Kidney (tissue), 13 donors: ENCODE measurements at regions not wholly inside any gene's neighbourhood (a gene's known extent, or its start where the extent isn't known, plus 50 kb on each side); places are given as distances from the start of the nearest gene placed in this dataset.

Source experiments
- DNase-seq, 5 donors: peaks; one replicate each; pipeline ENCODE4 v3.0.0-alpha.2; 2013 to 2020
- FAIRE-seq: peaks from 2 replicates; lab custom pipeline; 2012; peaks lifted over from hg19 to GRCh38; lab: Jason Lieb, UNC
- H3K27ac ChIP-seq, 2 donors: one replicate each; pipeline ENCODE4 v1.7.0; 2013; ENCODE audit warnings: low read depth in 2 of 2, low read length in 2 of 2, inconsistent platforms in 1 of 2
- H3K27me3 ChIP-seq: one replicate; pipeline ENCODE4 v1.7.1; 2013; ENCODE audit warnings: low read length, inconsistent platforms; ENCODE audit not compliant: control insufficient read depth, insufficient read depth
- H3K36me3 ChIP-seq, 3 donors: one replicate each; pipeline versions ENCODE4 v1.7.0 to v1.7.1; 2013; ENCODE audit warnings: low read length in 3 of 3, control low read depth in 1 of 3, inconsistent platforms in 1 of 3; ENCODE audit not compliant: insufficient read depth in 3 of 3, control insufficient read depth in 2 of 3
- H3K4me1 ChIP-seq, 3 donors: one replicate each; pipeline versions ENCODE4 v1.7.0 to v1.7.1; 2013; ENCODE audit warnings: low read length in 3 of 3, inconsistent platforms in 1 of 3, low read depth in 1 of 3; ENCODE audit not compliant: control insufficient read depth in 2 of 3, insufficient read depth in 2 of 3
- H3K4me3 ChIP-seq, 3 donors: one replicate each; pipeline versions ENCODE4 v1.7.0 to v1.8.1; 2013; ENCODE audit warnings: low read length in 3 of 3, control low read depth in 1 of 3, inconsistent platforms in 1 of 3
- H3K9ac ChIP-seq, 3 donors: one replicate each; pipeline versions ENCODE4 v1.7.0 to v1.7.1; 2013; ENCODE audit warnings: low read length in 3 of 3, control low read depth in 1 of 3, inconsistent platforms in 1 of 3
- H3K9me3 ChIP-seq, 3 donors: one replicate each; pipeline versions ENCODE4 v1.7.0 to v1.7.1; 2013; ENCODE audit warnings: low read length in 3 of 3, control low read depth in 1 of 3, inconsistent platforms in 1 of 3; ENCODE audit not compliant: control insufficient read depth in 2 of 3, insufficient read depth in 1 of 3
- CTCF ChIP-seq: IDR thresholded peaks from 3 replicates; pipeline ENCODE4 v1.5.1; 2012; ENCODE audit warnings: mild to moderate bottlenecking, moderate library complexity, borderline replicate concordance; ENCODE audit not compliant: insufficient read depth; ENCODE audit errors: extremely low read depth
- intact Hi-C: fragments of 100-400 bp; cut with DNase I; formaldehyde crosslinking; loops from one replicate; pipeline ENCODE4 v1.11.1; 2022
- donor health status: control.
- donor health status: control.
- donor health status: control.
- donor health status: control.
- donor health status: control.
- donor health status: DM: yes; HTN: yes; CAD: no.
- donor health status: Normal renal cell carcinoma (clear cell type).

GRCh38 chr4:185868983-185869382 lies 57.0 kb upstream of the SORBS2 start:
- no peaks in the 10 kb centered on the region for H3K4me1 ChIP-seq
- intact Hi-C loops = no loop called here
- no peaks in the 10 kb centered on the region for H3K36me3 ChIP-seq
- no peak overlapping the region for H3K4me3 ChIP-seq
- H3K9ac ChIP-seq = no peak overlapping the region
- H3K9me3 ChIP-seq = no peaks in the 10 kb centered on the region
- no peak for TF ChIP-seq CTCF
- no peak overlapping the region for H3K27ac ChIP-seq
- DNase-seq (no peak), FAIRE-seq (no peak)
- H3K27me3 ChIP-seq = no peaks in the 10 kb centered on the region

- DNase-seq (no peak), FAIRE-seq (no peak)
- TF ChIP-seq CTCF = no peak
- Histone ChIP-seq H3K9ac (no peak overlapping the region), H3K4me3 (no peak overlapping the region), H3K36me3 (no peaks in the 10 kb centered on the region), H3K4me1 (no peaks in the 10 kb centered on the region), H3K9me3 (no peaks in the 10 kb centered on the region), H3K27ac (no peak overlapping the region), H3K27me3 (no peaks in the 10 kb centered on the region)
- intact Hi-C loops = no loop called here
Observed at GRCh38 chr4:185869427-185869826, 57.4 kb upstream of the SORBS2 start.

- no peak for FAIRE-seq
- intact Hi-C loops = no loop called here
- DNase-seq = no peak
- TF ChIP-seq CTCF = no peak
- H3K27me3 ChIP-seq = no peaks in the 10 kb centered on the region
- H3K9ac ChIP-seq = no peak overlapping the region
- no peaks in the 10 kb centered on the region for H3K4me1 ChIP-seq
- no peak overlapping the region for H3K4me3 ChIP-seq
- H3K36me3 ChIP-seq = no peaks in the 10 kb centered on the region
- H3K9me3 ChIP-seq = no peaks in the 10 kb centered on the region
- H3K27ac ChIP-seq = no peak overlapping the region
Observed at GRCh38 chr4:185870366-185870765, 58.4 kb upstream of the SORBS2 start.

- H3K4me3 ChIP-seq = no peak overlapping the region
- DNase-seq = no peak
- no peaks in the 10 kb centered on the region for H3K27me3 ChIP-seq
- intact Hi-C loops = no loop called here
- no peak for TF ChIP-seq CTCF
- no peak for FAIRE-seq
- H3K36me3 ChIP-seq = no peaks in the 10 kb centered on the region
- H3K4me1 ChIP-seq = no peaks in the 10 kb centered on the region
- H3K27ac ChIP-seq = no peak overlapping the region
- H3K9ac ChIP-seq = no peak overlapping the region
- no peaks in the 10 kb centered on the region for H3K9me3 ChIP-seq
Observed at GRCh38 chr4:185872747-185873380, 60.9 kb upstream of the SORBS2 start.
